ENCODE measurements at regions not wholly inside any gene's neighbourhood (a gene's known extent, or its start where the extent isn't known, plus 50 kb on each side); places are given as distances from the start of the nearest gene placed in this dataset.

DNA sequence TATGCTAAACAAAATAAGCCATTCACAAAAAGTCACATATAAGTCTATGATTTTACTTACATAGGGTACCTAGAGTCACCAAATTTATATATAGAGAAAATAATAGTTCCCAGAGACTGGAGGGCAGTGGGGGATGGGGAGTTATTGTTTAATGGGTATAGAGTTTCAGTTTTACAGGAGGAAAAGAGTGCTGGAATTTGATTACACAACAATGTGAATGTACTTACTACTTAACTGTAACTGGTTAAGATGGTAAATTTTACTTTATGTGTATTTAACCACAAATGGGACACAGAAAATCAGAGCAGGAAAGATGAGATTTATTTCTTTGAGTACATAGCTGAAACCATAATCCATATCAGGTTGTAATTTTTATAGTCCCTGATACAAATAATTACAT is 144.4 kb downstream of the TMA16 start:
- ChIA-PET POLR2A (no interaction called here), CTCF (no interaction called here)
- FAIRE-seq = no peak
- Histone ChIP-seq H3K27ac (no peak overlapping the region), H3K9me3 (no peaks in the 10 kb centered on the region), H3K4me3 (no peak overlapping the region), H3K4me2 (no peak overlapping the region), H3K4me1 (no peaks in the 10 kb centered on the region)
- no peak for ATAC-seq
- DNase-seq (ENCODE audit: low read depth in 1 of 2, low spot score in 1 of 2) = no peak
- no peak for TF ChIP-seq ZC3H11A (IDR thresholded peaks at IDR 0.05)
- no peak for TF ChIP-seq HOXB13 (CRISPR knock-in tag; IDR thresholded peaks at IDR 0.05; ENCODE audit: low read depth)
- TF ChIP-seq HDAC2 (IDR thresholded peaks at IDR 0.05) = no peak
- TF ChIP-seq, protein P1, sequence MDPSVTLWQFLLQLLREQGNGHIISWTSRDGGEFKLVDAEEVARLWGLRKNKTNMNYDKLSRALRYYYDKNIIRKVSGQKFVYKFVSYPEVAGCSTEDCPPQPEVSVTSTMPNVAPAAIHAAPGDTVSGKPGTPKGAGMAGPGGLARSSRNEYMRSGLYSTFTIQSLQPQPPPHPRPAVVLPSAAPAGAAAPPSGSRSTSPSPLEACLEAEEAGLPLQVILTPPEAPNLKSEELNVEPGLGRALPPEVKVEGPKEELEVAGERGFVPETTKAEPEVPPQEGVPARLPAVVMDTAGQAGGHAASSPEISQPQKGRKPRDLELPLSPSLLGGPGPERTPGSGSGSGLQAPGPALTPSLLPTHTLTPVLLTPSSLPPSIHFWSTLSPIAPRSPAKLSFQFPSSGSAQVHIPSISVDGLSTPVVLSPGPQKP (IDR thresholded peaks at IDR 0.05; ENCODE audit: low read depth, low read length) = no peak
- no peak for TF ChIP-seq JUNB (IDR thresholded peaks at IDR 0.05)
- no peak for TF ChIP-seq ZFP36 (IDR thresholded peaks at IDR 0.05; ENCODE audit: borderline replicate concordance, partially characterized antibody)
- TF ChIP-seq TFCP2L1 (CRISPR knock-in tag; IDR thresholded peaks at IDR 0.05) = no peak
- TF ChIP-seq, protein P2, sequence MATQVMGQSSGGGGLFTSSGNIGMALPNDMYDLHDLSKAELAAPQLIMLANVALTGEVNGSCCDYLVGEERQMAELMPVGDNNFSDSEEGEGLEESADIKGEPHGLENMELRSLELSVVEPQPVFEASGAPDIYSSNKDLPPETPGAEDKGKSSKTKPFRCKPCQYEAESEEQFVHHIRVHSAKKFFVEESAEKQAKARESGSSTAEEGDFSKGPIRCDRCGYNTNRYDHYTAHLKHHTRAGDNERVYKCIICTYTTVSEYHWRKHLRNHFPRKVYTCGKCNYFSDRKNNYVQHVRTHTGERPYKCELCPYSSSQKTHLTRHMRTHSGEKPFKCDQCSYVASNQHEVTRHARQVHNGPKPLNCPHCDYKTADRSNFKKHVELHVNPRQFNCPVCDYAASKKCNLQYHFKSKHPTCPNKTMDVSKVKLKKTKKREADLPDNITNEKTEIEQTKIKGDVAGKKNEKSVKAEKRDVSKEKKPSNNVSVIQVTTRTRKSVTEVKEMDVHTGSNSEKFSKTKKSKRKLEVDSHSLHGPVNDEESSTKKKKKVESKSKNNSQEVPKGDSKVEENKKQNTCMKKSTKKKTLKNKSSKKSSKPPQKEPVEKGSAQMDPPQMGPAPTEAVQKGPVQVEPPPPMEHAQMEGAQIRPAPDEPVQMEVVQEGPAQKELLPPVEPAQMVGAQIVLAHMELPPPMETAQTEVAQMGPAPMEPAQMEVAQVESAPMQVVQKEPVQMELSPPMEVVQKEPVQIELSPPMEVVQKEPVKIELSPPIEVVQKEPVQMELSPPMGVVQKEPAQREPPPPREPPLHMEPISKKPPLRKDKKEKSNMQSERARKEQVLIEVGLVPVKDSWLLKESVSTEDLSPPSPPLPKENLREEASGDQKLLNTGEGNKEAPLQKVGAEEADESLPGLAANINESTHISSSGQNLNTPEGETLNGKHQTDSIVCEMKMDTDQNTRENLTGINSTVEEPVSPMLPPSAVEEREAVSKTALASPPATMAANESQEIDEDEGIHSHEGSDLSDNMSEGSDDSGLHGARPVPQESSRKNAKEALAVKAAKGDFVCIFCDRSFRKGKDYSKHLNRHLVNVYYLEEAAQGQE (IDR thresholded peaks at IDR 0.05) = no peak
- TF ChIP-seq EHMT2 (IDR thresholded peaks at IDR 0.05; ENCODE audit: low read depth) = no peak
- no peak for TF ChIP-seq KDM5A (IDR thresholded peaks at IDR 0.05)
- TF ChIP-seq CBX2 (IDR thresholded peaks at IDR 0.05; ENCODE audit: borderline replicate concordance, low read depth) = no peak
- TF ChIP-seq, protein P3, sequence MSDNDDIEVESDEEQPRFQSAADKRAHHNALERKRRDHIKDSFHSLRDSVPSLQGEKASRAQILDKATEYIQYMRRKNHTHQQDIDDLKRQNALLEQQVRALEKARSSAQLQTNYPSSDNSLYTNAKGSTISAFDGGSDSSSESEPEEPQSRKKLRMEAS (IDR thresholded peaks at IDR 0.05) = no peak
- TF ChIP-seq, protein P4, sequence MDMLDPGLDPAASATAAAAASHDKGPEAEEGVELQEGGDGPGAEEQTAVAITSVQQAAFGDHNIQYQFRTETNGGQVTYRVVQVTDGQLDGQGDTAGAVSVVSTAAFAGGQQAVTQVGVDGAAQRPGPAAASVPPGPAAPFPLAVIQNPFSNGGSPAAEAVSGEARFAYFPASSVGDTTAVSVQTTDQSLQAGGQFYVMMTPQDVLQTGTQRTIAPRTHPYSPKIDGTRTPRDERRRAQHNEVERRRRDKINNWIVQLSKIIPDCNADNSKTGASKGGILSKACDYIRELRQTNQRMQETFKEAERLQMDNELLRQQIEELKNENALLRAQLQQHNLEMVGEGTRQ (IDR thresholded peaks at IDR 0.05) = no peak
- TF ChIP-seq, protein P5, sequence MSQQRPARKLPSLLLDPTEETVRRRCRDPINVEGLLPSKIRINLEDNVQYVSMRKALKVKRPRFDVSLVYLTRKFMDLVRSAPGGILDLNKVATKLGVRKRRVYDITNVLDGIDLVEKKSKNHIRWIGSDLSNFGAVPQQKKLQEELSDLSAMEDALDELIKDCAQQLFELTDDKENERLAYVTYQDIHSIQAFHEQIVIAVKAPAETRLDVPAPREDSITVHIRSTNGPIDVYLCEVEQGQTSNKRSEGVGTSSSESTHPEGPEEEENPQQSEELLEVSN (IDR thresholded peaks at IDR 0.05; ENCODE audit: borderline replicate concordance, low read depth) = no peak
- no peak for TF ChIP-seq GATA3 (IDR thresholded peaks at IDR 0.05; ENCODE audit: borderline replicate concordance)
- TF ChIP-seq CEBPB (IDR thresholded peaks at IDR 0.05) = no peak

DNA sequence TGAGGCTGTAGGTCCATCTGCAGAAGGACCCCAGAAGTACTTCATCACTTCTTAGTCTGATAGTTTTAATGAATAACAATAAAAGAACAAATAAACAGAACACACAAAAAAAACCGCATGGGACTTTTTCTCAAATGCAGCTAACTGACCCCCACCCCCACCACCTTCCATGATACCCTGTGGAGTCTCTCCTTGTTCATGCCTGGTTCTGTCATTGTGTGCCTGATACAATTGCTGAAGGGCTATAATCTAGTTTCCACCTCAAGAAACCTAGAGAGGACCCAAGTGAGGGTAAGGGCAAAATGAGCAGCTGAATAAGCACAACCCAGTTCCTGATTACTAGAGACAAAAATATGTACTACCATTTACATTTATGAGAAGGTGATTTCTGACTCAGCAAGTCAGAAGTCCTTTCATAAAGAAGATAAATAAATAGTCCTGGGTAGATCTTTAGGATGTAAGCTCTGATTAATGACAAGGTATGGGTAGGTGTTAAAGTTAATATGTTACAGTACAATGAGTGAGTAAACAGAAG is 155.1 kb downstream of the TMA16 start:
- ChIA-PET POLR2A (no interaction called here), CTCF (no interaction called here)
- no peak for DNase-seq (ENCODE audit: low read depth in 1 of 2, low spot score in 1 of 2)
- H3K9me3 ChIP-seq = no peaks in the 10 kb centered on the region
- no peak for TF ChIP-seq RCOR1 (IDR thresholded peaks at IDR 0.05; ENCODE audit: low read depth, low read length)
- TF ChIP-seq HOXB13 (CRISPR knock-in tag; IDR thresholded peaks at IDR 0.05; ENCODE audit: low read depth) = no peak
- no peak for TF ChIP-seq PHF8 (IDR thresholded peaks at IDR 0.05; ENCODE audit: borderline replicate concordance, low read depth)
- no peak for TF ChIP-seq POLR2AphosphoS2 (conservative IDR thresholded peaks at IDR 0.05; ENCODE audit: low read length)
- TF ChIP-seq ZFP36 (IDR thresholded peaks at IDR 0.05; ENCODE audit: borderline replicate concordance, partially characterized antibody) = no peak
- TF ChIP-seq SMC3 (IDR thresholded peaks at IDR 0.05) = no peak
- WGBS (ENCODE audit: missing lambda C conversion rate) = 26% methylated on average over 1 of the region's 1 CpG
- no peak overlapping the region for H3K4me2 ChIP-seq
- no peak overlapping the region for H3K27ac ChIP-seq
- no peak for FAIRE-seq
- H3K4me3 ChIP-seq = no peak overlapping the region
- no peak for ATAC-seq
- no peaks in the 10 kb centered on the region for H3K4me1 ChIP-seq

Data from A549 (cell line).